Pancreas (tissue), 10 donors: ENCODE measurements at regions not wholly inside any gene's neighbourhood (a gene's known extent, or its start where the extent isn't known, plus 50 kb on each side); places are given as distances from the start of the nearest gene placed in this dataset.

Source experiments
- ATAC-seq, 4 donors: fragments of 200-7000 bp; cut with Tn5 transposase; one replicate each; pipeline versions ENCODE4 v1.8.0 to v1.9.1; 2020; ENCODE audit warnings: mild to moderate bottlenecking in 4 of 4, moderate library complexity in 4 of 4
- DNase-seq, 6 donors: peaks; one replicate each; pipeline ENCODE4 v3.0.0-alpha.2; 2020
- FAIRE-seq: peaks from 2 replicates; lab custom pipeline; 2012; peaks lifted over from hg19 to GRCh38; lab: Jason Lieb, UNC
- H3K27ac ChIP-seq, 4 donors: fragments of 200-600 bp; sonication (generic); 1 replicate in 3 of 4; 2 replicates in 1 of 4; pipeline versions ENCODE4 v1.5.0 to v1.8.0; 2020
- H3K27me3 ChIP-seq, 4 donors: fragments of 200-600 bp; one replicate each; pipeline ENCODE4 v1.8.0; 2021
- H3K36me3 ChIP-seq, 3 donors: fragments of 200-600 bp; sonication (generic) in 1 of 3; one replicate each; pipeline versions ENCODE4 v1.5.0 to v1.8.0; 2020 to 2021
- H3K4me1 ChIP-seq, 3 donors: fragments of 200-600 bp; one replicate each; pipeline ENCODE4 v1.8.0; 2021
- H3K4me3 ChIP-seq, 4 donors: fragments of 200-600 bp; sonication (generic) in 2 of 4; one replicate each; pipeline versions ENCODE4 v1.5.0 to v1.8.0; 2020 to 2021
- H3K9me3 ChIP-seq, 4 donors: fragments of 200-600 bp; one replicate each; pipeline ENCODE4 v1.8.0; 2021
- CTCF ChIP-seq, 4 donors: fragments of 200-600 bp; sonication (generic) in 3 of 4; IDR thresholded peaks; one replicate each; pipeline versions ENCODE4 v1.5.0 to v1.8.0; 2021; ENCODE audit warnings: antibody characterized with exemption in 4 of 4
- WGBS, 2 donors: extraction: QIAGEN DNeasy Blood & Tissue Kit; methylation state at CpG; one replicate each; pipeline ENCODE4 v1.1.7; 2013; 5-methylcytosine and 5-hydroxymethylcytosine counted together
- intact Hi-C, 3 donors: fragments of 100-400 bp; cut with DNase I; formaldehyde crosslinking; loops; one replicate each; pipeline versions ENCODE4 v1.11.1 to v1.14.2; 2022
- donor health status: healthy with polysubstance abuse.
- donor health status: DM: no; HTN: no; CAD: no; lungs with moderate emphysema.
- donor health status: DM: no; HTN: no; CAD: no.
- donor health status: control.
- donor health status: control.
- donor health status: Bipolar disorder and iron deficiency.
- donor health status: DM: yes; HTN: yes; CAD: no.
- donor health status: DM: no; HTN: no; CAD: no.
- donor health status: DM: no; HTN: no; CAD: no.
- donor health status: DM: yes; HTN: yes; CAD: no.

DNA sequence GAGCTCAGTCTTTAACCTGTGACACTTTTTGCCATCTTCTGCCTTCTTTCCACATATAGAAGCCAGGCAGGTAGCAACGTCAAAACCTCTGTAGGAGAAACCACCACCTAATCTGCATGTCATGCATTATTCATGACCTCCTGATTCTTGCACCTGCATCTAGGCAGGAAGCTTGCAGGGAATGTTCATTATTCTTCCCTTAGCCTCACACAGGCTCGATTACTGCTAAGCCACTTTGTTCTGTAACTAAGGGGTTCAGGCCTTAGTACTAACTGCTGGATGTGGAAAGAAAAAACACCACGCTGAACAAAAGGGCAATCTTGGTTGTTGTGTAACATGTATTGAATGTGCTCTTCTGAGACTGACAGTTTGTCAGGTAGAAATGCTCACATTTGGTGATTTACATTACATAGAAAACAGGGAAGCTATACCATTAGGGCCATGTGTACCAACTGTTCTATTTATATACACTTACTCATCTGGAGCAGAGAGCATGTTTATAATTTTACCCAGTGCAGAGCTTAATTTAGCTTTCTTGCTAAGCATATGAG is 366.9 kb downstream of the KLF12 start:
- Histone ChIP-seq H3K4me1 (peaks cover 7 to 19% (median 9%) of the 10 kb centered on the region in 3 donors), H3K4me3 (no peak overlapping the region), H3K27ac (no peak overlapping the region), H3K27me3 (no peaks in the 10 kb centered on the region), H3K9me3 (no peaks in the 10 kb centered on the region), H3K36me3 (no peaks in the 10 kb centered on the region)
- DNase-seq = no peak
- FAIRE-seq = no peak
- intact Hi-C loops = no loop called here
- ATAC-seq = no peak
- 69% methylated on average over 3 of the region's 3 CpGs for WGBS, 2 donors
- no peak for TF ChIP-seq CTCF (IDR thresholded peaks at IDR 0.05)

- Histone ChIP-seq H3K27me3 (no peaks in the 10 kb centered on the region), H3K4me3 (peak overlapping the region in 2 of 4 donors; percentile 2 to 23), H3K9me3 (no peaks in the 10 kb centered on the region), H3K27ac (peak overlapping the region; percentile 35 to 81 (median 60)), H3K36me3 (no peaks in the 10 kb centered on the region), H3K4me1 (peaks cover 7 to 19% (median 9%) of the 10 kb centered on the region in 3 donors)
- TF ChIP-seq CTCF (IDR thresholded peaks at IDR 0.05) = no peak
- DNase-seq (peak; percentile 71 to 86 (median 82)), FAIRE-seq (no peak), ATAC-seq (peak; percentile 89 to 91 (median 90))
- WGBS, 2 donors = 6% methylated on average over 12 of the region's 12 CpGs
- intact Hi-C loops = no loop called here
Measured at GRCh38 chr13:73765651-73766384, 368.4 kb downstream of the KLF12 start.

DNA sequence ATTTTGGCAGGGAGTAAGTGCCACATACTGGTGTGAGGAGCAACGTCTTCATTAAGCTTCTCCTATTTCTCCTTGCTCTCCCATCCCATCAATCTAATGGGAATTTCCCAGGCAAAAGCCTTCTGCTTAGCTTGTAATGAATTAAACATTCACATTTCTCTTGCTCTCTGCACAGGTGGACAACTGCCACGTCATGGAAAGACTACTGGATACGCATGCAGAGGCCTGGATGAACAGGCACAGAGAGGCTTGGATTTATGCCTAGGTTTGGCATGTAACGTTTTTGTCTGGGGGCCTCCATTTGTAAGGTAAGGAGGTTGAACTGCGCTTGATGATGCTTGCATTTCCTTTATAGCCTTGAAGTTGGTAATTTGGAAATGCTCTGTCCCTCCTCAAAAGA is 374.8 kb downstream of the KLF12 start:
- H3K27ac ChIP-seq = no peak overlapping the region
- FAIRE-seq (no peak), DNase-seq (no peak), ATAC-seq (no peak)
- H3K9me3 ChIP-seq = no peaks in the 10 kb centered on the region
- intact Hi-C loops = loop anchor here in 2 of 3 donors (10.0 kb wide), 2 partner anchors 1455 to 1465 kb away; no protein-coding TSS in a partner anchor
- H3K27me3 ChIP-seq = no peaks in the 10 kb centered on the region
- TF ChIP-seq CTCF (IDR thresholded peaks at IDR 0.05) = no peak
- no peaks in the 10 kb centered on the region for H3K4me1 ChIP-seq
- WGBS, 2 donors = 75 to 86% methylated on average over 5 of the region's 5 CpGs
- H3K4me3 ChIP-seq = no peak overlapping the region
- H3K36me3 ChIP-seq = no peaks in the 10 kb centered on the region

GRCh38 chr13:73757481-73758233 is 376.5 kb downstream of the KLF12 start:
- Histone ChIP-seq H3K27ac (no peak overlapping the region), H3K4me3 (no peak overlapping the region), H3K36me3 (no peaks in the 10 kb centered on the region), H3K9me3 (no peaks in the 10 kb centered on the region), H3K4me1 (no peaks in the 10 kb centered on the region), H3K27me3 (no peaks in the 10 kb centered on the region)
- 73 to 74% methylated on average over 2 of the region's 2 CpGs for WGBS, 2 donors
- FAIRE-seq (no peak), DNase-seq (no peak), ATAC-seq (no peak)
- no peak for TF ChIP-seq CTCF (IDR thresholded peaks at IDR 0.05)
- intact Hi-C loops = loop anchor here in 2 of 3 donors (10.0 kb wide), 2 partner anchors 1457 to 1467 kb away; no protein-coding TSS in a partner anchor
